HG02938 (cell line): ENCODE measurements at regions not wholly inside any gene's neighbourhood (a gene's known extent, or its start where the extent isn't known, plus 50 kb on each side); places are given as distances from the start of the nearest gene placed in this dataset.

Experiments used
- ATAC-seq: cut with Tn5 transposase; IDR thresholded peaks from one replicate; pipeline ENCODE4 v1.9.1; 2021; ENCODE audit warnings: mild to moderate bottlenecking, moderate library complexity; ENCODE audit not compliant: unreplicated experiment

DNA sequence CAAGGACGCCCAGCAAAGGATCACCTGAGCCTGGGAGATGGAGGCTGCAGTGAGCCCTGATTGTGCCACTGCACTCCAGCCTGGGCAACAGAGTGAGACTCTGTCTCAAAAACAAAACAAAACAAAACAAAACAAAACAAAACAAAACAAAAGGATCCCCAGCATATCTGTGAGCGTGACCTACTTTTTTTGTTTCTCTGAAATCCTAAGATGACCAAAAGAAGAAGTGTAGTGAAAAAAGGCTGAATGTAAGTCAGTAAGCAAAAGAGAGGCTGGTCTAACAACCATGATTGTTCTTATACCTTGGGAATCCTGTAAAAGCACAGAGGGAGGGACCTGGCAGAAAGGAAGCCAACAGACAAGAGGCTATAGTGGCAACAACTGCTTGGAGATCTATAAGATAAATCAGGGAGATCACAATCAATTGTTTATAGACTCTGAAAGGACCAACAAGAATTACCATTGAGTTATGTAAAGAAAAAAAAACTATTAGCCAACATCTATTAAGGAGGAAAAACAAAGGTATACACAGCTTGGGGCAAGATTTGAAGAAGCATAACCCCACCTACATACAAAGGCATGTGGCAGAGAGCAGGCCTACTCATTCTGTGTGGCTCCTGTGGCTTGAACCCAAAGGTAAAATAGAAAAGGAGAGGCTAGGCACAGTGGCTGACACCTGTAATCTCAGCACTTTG is 255.2 kb upstream of the KLF14 start:
- no peak for ATAC-seq

DNA sequence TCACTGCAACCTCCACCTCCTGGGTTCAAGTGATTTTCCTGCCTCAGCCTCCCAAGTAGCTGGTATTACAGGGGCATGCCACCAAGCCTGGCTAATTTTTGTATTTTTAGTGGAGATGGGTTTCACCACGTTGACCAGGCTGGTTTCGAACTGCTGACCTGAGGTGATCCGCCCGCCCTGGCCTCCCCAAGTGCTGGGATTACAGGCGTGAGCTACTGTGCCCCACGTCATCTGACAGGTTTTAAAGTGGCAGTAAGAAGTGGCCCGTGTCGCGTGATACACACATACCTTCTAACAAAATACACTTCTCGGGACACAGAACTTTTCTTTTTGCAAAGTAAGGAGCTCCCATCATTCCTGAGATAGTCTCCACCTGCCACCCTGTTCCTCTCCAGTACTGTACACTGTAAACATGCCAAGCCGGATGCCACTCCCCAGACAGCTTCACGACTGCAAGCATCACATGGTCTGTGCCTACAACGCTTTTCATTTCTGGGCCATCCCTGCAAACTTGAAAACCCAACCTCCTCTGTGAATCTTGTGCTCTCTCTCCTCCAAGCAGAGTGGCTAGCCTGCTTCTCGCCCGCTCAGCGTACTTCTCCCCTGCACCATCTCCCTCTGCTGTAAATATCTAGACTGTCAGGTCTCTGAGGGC is 256.3 kb upstream of the KLF14 start:
- ATAC-seq, result no peak

GRCh38 chr7:130993671-130994365 is 259.8 kb upstream of the KLF14 start:
- ATAC-seq, result no peak

DNA sequence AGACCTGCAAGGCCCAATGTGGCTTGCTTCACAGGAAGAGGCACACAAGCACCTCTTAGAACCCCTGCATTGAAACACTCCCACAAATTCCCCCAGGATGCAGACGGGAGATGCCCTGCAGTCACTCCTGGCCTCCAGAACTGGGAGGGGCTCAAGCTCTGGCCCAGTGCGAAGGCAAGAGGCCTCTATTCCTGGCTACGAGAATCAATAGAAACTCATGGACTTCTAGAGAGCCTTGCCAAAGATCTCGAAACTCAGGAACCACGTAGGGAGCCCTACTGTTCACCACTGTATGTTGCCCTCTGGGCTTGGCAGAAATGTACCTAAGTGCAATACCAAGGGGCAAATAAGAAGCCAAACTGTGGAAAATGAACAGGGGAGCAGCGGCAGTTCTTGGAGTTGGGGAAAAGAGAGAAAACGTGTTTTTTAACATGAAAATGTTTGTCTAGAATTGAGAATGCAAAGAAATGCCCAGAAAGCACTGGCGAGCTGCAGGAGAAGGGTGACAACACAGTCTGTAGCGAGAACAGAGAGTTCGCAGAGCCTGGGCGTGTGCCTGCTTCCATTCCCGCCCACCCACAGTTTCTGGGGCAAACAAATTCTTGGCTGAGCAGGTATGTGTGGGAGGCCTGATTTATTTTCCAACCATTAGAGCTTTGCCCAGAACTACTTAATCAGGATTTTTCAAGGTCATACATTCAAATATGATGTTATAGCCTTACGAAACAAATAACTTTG is 260.5 kb upstream of the KLF14 start:
- no peak for ATAC-seq

GRCh38 chr7:130995252-130996081 is 261.5 kb upstream of the KLF14 start:
- ATAC-seq, result no peak

DNA sequence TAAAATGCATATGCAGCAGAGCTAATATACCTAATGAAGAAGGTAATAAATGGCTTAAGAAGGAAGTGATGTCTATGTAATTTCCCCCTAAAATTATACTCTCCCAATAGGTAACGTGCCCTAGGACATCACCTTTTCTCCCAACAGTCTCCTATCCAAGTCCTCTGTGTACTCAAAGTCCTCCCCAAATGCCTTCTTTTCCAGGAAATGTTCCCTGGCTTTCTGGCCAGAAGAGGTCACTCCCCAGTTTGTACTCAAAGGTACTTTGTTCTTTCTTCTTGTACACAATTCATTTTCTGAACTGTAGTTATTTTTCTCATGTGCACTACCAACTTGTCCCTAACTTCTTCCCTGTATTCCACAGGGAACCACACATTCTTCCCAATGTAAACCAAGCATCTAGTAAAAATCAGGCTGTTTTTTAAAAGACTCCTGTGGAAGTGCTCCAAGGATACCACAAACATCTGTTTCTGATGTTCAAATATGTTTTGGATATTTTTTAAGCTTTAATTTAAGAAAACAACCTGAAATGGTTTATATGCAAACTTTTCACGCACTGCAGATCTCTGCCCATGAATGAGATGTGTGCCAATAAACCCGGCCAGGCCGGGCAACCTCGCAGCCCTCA is 262.3 kb upstream of the KLF14 start:
- ATAC-seq, result no peak

- ATAC-seq, result no peak
These were observed 262.8 kb upstream of the KLF14 start for GRCh38 chr7:130996833-130997231.

DNA sequence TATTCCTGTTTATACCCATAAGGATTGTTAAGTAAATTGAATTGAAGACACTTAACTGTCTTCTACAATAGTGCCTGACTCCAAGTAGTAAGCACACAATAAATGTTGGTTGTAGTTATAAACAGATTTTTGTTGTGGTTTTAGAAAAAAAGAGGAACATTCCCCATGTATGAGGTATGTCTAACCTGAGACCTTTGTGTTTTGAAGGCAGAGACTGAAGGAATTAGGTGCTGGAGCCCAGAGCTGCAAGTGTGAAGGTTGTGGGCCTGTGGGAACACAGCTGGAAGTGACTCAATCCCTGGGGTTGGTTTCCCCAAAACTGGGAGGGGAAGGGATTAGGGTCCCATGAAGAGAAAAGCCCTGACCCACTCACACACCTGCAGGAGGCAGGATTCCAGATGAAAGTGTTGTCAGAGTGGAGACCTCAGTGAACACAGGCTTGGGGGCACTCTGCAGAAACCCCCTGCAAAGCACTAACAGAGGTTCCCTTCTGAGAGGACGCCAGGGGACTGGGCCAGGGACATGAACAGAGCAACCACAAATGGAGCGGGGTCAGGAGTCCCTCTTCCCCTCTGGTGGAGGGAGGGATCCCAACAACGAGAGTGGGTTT is 265.1 kb upstream of the KLF14 start:
- no peak for ATAC-seq

DNA sequence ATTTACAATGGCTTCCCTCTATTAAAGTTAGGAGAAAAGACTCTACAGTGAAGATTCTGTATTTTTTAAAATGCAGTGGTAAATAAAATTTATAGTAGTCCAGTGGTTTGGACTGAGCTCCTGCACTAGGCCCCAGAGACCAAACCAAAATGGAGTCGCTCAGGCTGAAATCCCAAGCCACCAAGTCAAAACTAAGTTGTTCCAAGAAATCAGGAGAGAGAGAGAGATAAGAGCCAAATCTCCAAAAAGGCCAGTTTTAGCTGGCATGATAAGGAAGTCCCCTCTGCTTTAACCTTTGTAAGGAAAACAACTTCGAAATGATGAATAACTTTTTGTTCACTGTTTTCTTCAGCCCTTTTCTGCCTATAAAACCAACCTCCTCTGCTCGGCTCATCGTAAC is 265.9 kb upstream of the KLF14 start:
- no peak for ATAC-seq

DNA sequence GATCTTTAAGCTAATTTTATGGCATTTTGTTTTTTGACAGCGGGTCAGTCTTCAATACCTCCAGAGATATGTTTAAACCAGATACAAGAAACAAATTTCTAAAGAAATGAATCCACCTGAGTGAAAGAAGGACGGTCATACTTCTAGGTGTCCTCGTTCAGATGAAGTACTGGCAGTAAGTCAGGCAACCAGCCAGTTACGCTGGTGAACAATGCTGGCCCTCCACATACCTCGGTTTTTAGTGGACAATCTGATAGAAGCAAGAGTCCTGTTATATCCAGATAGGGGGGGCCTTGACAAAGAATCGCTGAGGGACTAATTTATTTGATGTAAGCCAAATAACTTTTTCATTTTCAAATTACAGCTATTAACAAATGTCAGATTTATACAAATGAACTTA is 266.4 kb upstream of the KLF14 start:
- ATAC-seq, result no peak

DNA sequence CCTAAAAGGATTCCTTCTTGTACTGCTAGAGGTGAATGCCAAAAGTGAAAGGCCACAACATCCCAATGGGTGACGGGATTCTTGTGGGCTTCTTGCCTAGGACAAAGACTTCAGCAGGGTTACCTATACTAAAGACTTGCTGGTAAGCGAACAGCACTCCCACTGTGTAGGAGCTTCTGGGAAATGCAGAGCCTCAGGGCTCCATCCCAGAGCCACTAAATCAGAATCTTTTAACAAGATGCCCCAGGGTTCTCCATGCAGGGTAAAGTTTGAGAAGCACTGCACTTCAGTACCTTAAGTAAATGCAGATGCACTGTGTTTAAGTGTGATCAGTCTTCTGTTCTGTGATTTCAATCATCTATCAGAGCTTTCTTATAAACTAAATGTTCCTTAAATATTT is 266.9 kb upstream of the KLF14 start:
- no peak for ATAC-seq

GRCh38 chr7:131002600-131002999 is 268.6 kb upstream of the KLF14 start:
- ATAC-seq, result no peak

GRCh38 chr7:131003634-131004033 is 269.6 kb upstream of the KLF14 start:
- ATAC-seq, result no peak

- no peak for ATAC-seq
These were observed 270.4 kb upstream of the KLF14 start for GRCh38 chr7:131004371-131004770.

DNA sequence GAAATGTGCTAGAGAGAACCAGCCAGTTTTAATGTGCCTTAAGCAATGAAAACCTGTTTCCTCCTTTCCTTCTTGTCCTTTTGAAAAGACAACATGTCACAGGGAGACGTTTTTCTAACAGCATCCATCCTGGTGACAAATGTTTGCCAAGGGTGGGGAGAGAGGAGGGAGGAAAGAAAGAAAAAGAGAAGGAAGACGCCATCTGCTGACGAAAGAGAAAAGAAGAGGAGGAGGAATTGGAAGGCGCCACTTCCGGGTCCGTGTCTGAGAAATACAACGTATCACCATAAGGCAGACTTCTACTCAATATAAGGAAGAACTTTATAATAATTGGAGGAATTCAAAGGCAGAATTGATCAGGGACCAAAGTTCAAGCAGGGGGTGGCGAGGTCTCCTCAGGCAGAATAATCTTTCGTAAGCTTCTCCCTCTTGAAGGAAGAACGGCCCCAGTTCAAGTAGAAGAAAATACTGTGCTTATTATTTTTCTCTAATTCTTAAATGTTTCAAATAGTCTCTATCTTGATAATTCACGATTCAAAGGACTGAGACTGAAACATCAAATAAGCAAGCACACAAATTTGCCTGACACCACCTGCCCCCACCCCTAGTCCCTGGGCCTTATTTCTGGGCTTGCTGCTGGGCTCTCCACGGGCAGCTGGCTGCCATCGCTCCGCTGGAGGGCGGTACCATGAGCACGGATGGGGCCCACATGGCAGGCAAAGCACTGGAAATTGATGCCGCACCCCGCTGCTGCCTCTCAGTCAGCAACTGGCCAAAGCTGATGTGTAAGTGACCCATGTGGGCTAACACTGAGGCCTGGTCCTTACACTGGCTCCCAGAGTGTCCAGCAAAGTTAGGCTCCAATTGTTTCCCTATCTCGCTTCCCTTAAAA is 273.7 kb upstream of the KLF14 start:
- peak; percentile 48 for ATAC-seq

GRCh38 chr7:131008840-131009711 is 275.1 kb upstream of the KLF14 start:
- no peak for ATAC-seq

DNA sequence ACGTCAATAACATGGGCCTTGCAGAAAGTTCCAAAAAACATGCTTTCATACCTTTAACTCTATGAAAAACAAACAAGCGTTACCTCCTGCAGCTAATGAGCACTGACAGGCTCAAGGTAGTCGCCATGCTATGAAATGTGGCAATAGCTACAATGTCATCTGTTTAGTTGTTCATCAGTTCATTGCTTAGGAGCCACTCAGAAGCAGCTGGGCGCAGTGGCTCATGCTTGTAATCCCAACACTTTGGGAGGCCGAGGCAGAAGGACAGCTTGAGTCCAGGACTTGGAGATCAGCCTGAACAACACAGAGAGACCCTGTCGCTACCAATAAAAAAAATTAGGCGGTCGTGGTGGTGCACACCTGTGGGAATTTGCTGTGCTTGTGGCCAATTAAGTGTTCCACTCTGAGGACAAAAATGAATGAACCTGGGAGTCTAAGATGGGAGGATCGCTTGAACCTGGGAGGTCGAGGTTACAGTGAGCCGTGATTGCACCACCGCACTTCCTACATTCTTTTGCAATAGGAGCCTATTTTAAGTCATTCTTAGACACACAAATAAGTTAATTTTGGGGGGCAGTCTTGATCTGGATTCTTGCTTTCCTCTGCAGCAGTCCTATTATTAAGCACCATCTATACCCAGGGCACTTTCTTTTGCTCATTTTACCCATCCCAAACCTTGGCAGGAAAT is 276.2 kb upstream of the KLF14 start:
- no peak for ATAC-seq
